ENCODE measurements at regions not wholly inside any gene's neighbourhood (a gene's known extent, or its start where the extent isn't known, plus 50 kb on each side); places are given as distances from the start of the nearest gene placed in this dataset.
"Not testable (repeated sequence)": the region's sequence is repeated elsewhere in the genome, so short reads cannot be mapped to it uniquely, and the experiment has no call there.

- DNase-seq (ENCODE audit: low read depth in 2 of 2) = no peak
Measured at GRCh38 chr6:6482256-6482655, 106.3 kb upstream of the LY86 start.

GRCh38 chr6:6483168-6483567 lies 105.4 kb upstream of the LY86 start:
- no peak for DNase-seq (ENCODE audit: low read depth in 2 of 2)

- DNase-seq (ENCODE audit: low read depth in 2 of 2) = no peak
Measured at GRCh38 chr6:6483733-6484132, 104.8 kb upstream of the LY86 start.

- no peak for DNase-seq (ENCODE audit: low read depth in 2 of 2)
Measured at GRCh38 chr6:6484681-6485080, 103.8 kb upstream of the LY86 start.

GRCh38 chr6:6486595-6486994 lies 101.9 kb upstream of the LY86 start:
- DNase-seq (ENCODE audit: low read depth in 2 of 2) = no peak

GRCh38 chr6:6491761-6492160 lies 96.8 kb upstream of the LY86 start:
- DNase-seq (ENCODE audit: low read depth in 2 of 2) = no peak

GRCh38 chr6:6492675-6493074 lies 95.8 kb upstream of the LY86 start:
- DNase-seq (ENCODE audit: low read depth in 2 of 2) = no peak

- not testable (repeated sequence) for DNase-seq (ENCODE audit: low read depth in 2 of 2)
Measured at GRCh38 chr6:6494139-6494538, 94.4 kb upstream of the LY86 start.

GRCh38 chr6:6494677-6495076 lies 93.8 kb upstream of the LY86 start:
- DNase-seq (ENCODE audit: low read depth in 2 of 2) = no peak

- DNase-seq (ENCODE audit: low read depth in 2 of 2) = no peak
Measured at GRCh38 chr6:6495851-6496250, 92.7 kb upstream of the LY86 start.

- DNase-seq (ENCODE audit: low read depth in 2 of 2) = no peak
Measured at GRCh38 chr6:6497541-6497940, 91.0 kb upstream of the LY86 start.

- DNase-seq (ENCODE audit: low read depth in 2 of 2) = no peak
Measured at GRCh38 chr6:6497976-6498375, 90.5 kb upstream of the LY86 start.

GRCh38 chr6:6503191-6503590 lies 85.3 kb upstream of the LY86 start:
- no peak for DNase-seq (ENCODE audit: low read depth in 2 of 2)

- no peak for DNase-seq (ENCODE audit: low read depth in 2 of 2)
Measured at GRCh38 chr6:6505111-6505510, 83.4 kb upstream of the LY86 start.

- DNase-seq (ENCODE audit: low read depth in 2 of 2) = no peak
Measured at GRCh38 chr6:6508643-6509042, 79.9 kb upstream of the LY86 start.

- no peak for DNase-seq (ENCODE audit: low read depth in 2 of 2)
Measured at GRCh38 chr6:6509284-6509683, 79.2 kb upstream of the LY86 start.

GRCh38 chr6:6512711-6513110 lies 75.8 kb upstream of the LY86 start:
- no peak for DNase-seq (ENCODE audit: low read depth in 2 of 2)

- DNase-seq (ENCODE audit: low read depth in 2 of 2) = peak in 1 of 2 donors; percentile 27
Measured at GRCh38 chr6:6515691-6516607, 72.6 kb upstream of the LY86 start.

GRCh38 chr6:6516666-6517458 lies 71.7 kb upstream of the LY86 start:
- no peak for DNase-seq (ENCODE audit: low read depth in 2 of 2)

GRCh38 chr6:6518631-6519427 lies 69.7 kb upstream of the LY86 start:
- DNase-seq (ENCODE audit: low read depth in 2 of 2) = no peak

- DNase-seq (ENCODE audit: low read depth in 2 of 2) = no peak
Measured at GRCh38 chr6:6521961-6522482, 66.5 kb upstream of the LY86 start.

GRCh38 chr6:6522709-6523108 lies 65.8 kb upstream of the LY86 start:
- no peak for DNase-seq (ENCODE audit: low read depth in 2 of 2)
